ENCODE measurements at regions not wholly inside any gene's neighbourhood (a gene's known extent, or its start where the extent isn't known, plus 50 kb on each side); places are given as distances from the start of the nearest gene placed in this dataset.
A peak's percentile ranks its signal among the peaks of the same experiment; 100 is the strongest.

- no peak for TF ChIP-seq CTCF (IDR thresholded peaks at IDR 0.05)
- Histone ChIP-seq H3K9ac (ENCODE audit: low read depth in 2 of 2, low read length in 2 of 2) (no peak overlapping the region), H3K27ac (peak overlapping the region; percentile 3), H3K4me3 (no peak overlapping the region), H3K27me3 (no peaks in the 10 kb centered on the region), H3K36me3 (no peaks in the 10 kb centered on the region), H3K4me1 (no peaks in the 10 kb centered on the region), H3K9me3 (no peaks in the 10 kb centered on the region)
- DNase-seq = no peak
- intact Hi-C loops (cut with DNase I) = no loop called here
Observed at GRCh38 chr18:22490429-22490846, 72.7 kb upstream of the CTAGE1 start.

GRCh38 chr18:22493255-22493654 lies 75.5 kb upstream of the CTAGE1 start:
- intact Hi-C loops (cut with DNase I) = no loop called here
- Histone ChIP-seq H3K27ac (no peak overlapping the region), H3K9me3 (no peaks in the 10 kb centered on the region), H3K4me3 (no peak overlapping the region), H3K9ac (ENCODE audit: low read depth in 2 of 2, low read length in 2 of 2) (no peak overlapping the region), H3K4me1 (no peaks in the 10 kb centered on the region), H3K36me3 (no peaks in the 10 kb centered on the region), H3K27me3 (no peaks in the 10 kb centered on the region)
- TF ChIP-seq CTCF (IDR thresholded peaks at IDR 0.05) = no peak
- no peak for DNase-seq

GRCh38 chr18:22493940-22494339 lies 76.2 kb upstream of the CTAGE1 start:
- no peak for TF ChIP-seq CTCF (IDR thresholded peaks at IDR 0.05)
- intact Hi-C loops (cut with DNase I) = no loop called here
- no peaks in the 10 kb centered on the region for H3K9me3 ChIP-seq
- no peak overlapping the region for H3K27ac ChIP-seq
- no peak overlapping the region for H3K9ac ChIP-seq (ENCODE audit: low read depth in 2 of 2, low read length in 2 of 2)
- H3K27me3 ChIP-seq = no peaks in the 10 kb centered on the region
- H3K4me1 ChIP-seq = no peaks in the 10 kb centered on the region
- H3K4me3 ChIP-seq = no peak overlapping the region
- DNase-seq = no peak
- H3K36me3 ChIP-seq = no peaks in the 10 kb centered on the region

GRCh38 chr18:22494771-22495170 lies 77.1 kb upstream of the CTAGE1 start:
- Histone ChIP-seq H3K27ac (no peak overlapping the region), H3K9ac (ENCODE audit: low read depth in 2 of 2, low read length in 2 of 2) (no peak overlapping the region)
- TF ChIP-seq CTCF (IDR thresholded peaks at IDR 0.05) = no peak

GRCh38 chr18:22499421-22499820 lies 81.7 kb upstream of the CTAGE1 start:
- Histone ChIP-seq H3K27ac (no peak overlapping the region), H3K4me1 (no peaks in the 10 kb centered on the region), H3K27me3 (no peaks in the 10 kb centered on the region), H3K9me3 (no peaks in the 10 kb centered on the region), H3K36me3 (no peaks in the 10 kb centered on the region), H3K9ac (ENCODE audit: low read depth in 2 of 2, low read length in 2 of 2) (no peak overlapping the region), H3K4me3 (no peak overlapping the region)
- TF ChIP-seq CTCF (IDR thresholded peaks at IDR 0.05) = no peak
- intact Hi-C loops (cut with DNase I) = no loop called here
- DNase-seq = no peak

More at GRCh38 chr18:22494771-22495170, 77.1 kb upstream of the CTAGE1 start:
- no peak for DNase-seq
- H3K4me1 ChIP-seq = no peaks in the 10 kb centered on the region
- H3K36me3 ChIP-seq = no peaks in the 10 kb centered on the region
- intact Hi-C loops (cut with DNase I) = no loop called here
- no peaks in the 10 kb centered on the region for H3K9me3 ChIP-seq
- no peaks in the 10 kb centered on the region for H3K27me3 ChIP-seq
- H3K4me3 ChIP-seq = no peak overlapping the region

GRCh38 chr18:22503803-22504202 lies 86.1 kb upstream of the CTAGE1 start:
- Histone ChIP-seq H3K27ac (peak overlapping the region; percentile 14), H3K36me3 (no peaks in the 10 kb centered on the region), H3K4me1 (no peaks in the 10 kb centered on the region), H3K9ac (ENCODE audit: low read depth in 2 of 2, low read length in 2 of 2) (no peak overlapping the region), H3K27me3 (no peaks in the 10 kb centered on the region), H3K9me3 (no peaks in the 10 kb centered on the region), H3K4me3 (no peak overlapping the region)
- intact Hi-C loops (cut with DNase I) = no loop called here
- no peak for DNase-seq
- TF ChIP-seq CTCF (IDR thresholded peaks at IDR 0.05) = no peak

All from colonic mucosa (tissue), 4 donors.